ENCODE measurements at regions not wholly inside any gene's neighbourhood (a gene's known extent, or its start where the extent isn't known, plus 50 kb on each side); places are given as distances from the start of the nearest gene placed in this dataset.

GRCh38 chr4:171441300-171441941 is 371.8 kb upstream of the GALNTL6 start (continued):
- TF ChIP-seq CTBP2 (IDR thresholded peaks at IDR 0.05; ENCODE audit: borderline replicate concordance, insufficient read depth, insufficient read length, low read length) (no peak), SP1 (IDR thresholded peaks at IDR 0.05; ENCODE audit: low read depth, low read length) (no peak), SIN3A (conservative IDR thresholded peaks at IDR 0.05 in 1 of 2, IDR thresholded peaks at IDR 0.05 in 1 of 2; ENCODE audit: low read depth in 1 of 2, low read length in 2 of 2) (no peak), CTCF (IDR thresholded peaks at IDR 0.05; ENCODE audit: control extremely low read depth in 1 of 3, insufficient read depth in 1 of 3, low read depth in 1 of 3, low read length in 3 of 3) (no peak), HDAC6 (IDR thresholded peaks at IDR 0.05; ENCODE audit: low read depth, low read length) (no peak), CHD2 (IDR thresholded peaks at IDR 0.05; ENCODE audit: low read length) (no peak), KDM5A (IDR thresholded peaks at IDR 0.05; ENCODE audit: low read length) (no peak), KDM4A (IDR thresholded peaks at IDR 0.05; ENCODE audit: low read depth, low read length, severe bottlenecking) (no peak), POLR2A (IDR thresholded peaks at IDR 0.05; ENCODE audit: control extremely low read depth in 1 of 2, low read depth in 2 of 2, low read length in 2 of 2) (no peak)
